ENCODE measurements at regions not wholly inside any gene's neighbourhood (a gene's known extent, or its start where the extent isn't known, plus 50 kb on each side); places are given as distances from the start of the nearest gene placed in this dataset.

GRCh38 chrX:34716302-34716701 lies 59.2 kb upstream of the TMEM47 start:
- H3K4me1 ChIP-seq (ENCODE audit: control extremely low read depth in 1 of 4, control insufficient read depth in 4 of 4, insufficient read depth in 4 of 4, low read length in 3 of 4), result no peaks in the 10 kb centered on the region
- no peak overlapping the region for H3K27ac ChIP-seq (ENCODE audit: insufficient read depth in 1 of 2, low read depth in 1 of 2, low read length in 2 of 2, poor library complexity in 1 of 2, severe bottlenecking in 2 of 2)
- CTCF ChIA-PET, result no interaction called here
- no peak for DNase-seq
- no peaks in the 10 kb centered on the region for H3K36me3 ChIP-seq (ENCODE audit: control insufficient read depth in 4 of 4, insufficient read depth in 4 of 4, low read length in 3 of 4)
- POLR2A ChIA-PET, result no interaction called here
- WGBS (ENCODE audit: insufficient coverage), result no CpG with 5 or more reads among the region's 3 CpGs
- H3K27me3 ChIP-seq (replicated peaks in 2 of 5; ENCODE audit: control insufficient read depth in 4 of 5, insufficient read depth in 5 of 5, low read length in 4 of 5), result peaks cover 0 to 2% (median 0%) of the 10 kb centered on the region in 5 experiments
- H3K4me3 ChIP-seq (ENCODE audit: control insufficient read depth in 1 of 7, extremely low read depth in 1 of 7, insufficient read depth in 4 of 7, low read depth in 2 of 7, low read length in 6 of 7), result no peak overlapping the region
- no peaks in the 10 kb centered on the region for H3K9me3 ChIP-seq (ENCODE audit: control extremely low read depth in 1 of 5, control insufficient read depth in 4 of 5, insufficient read depth in 2 of 5, low read depth in 1 of 5, low read length in 4 of 5)

GRCh38 chrX:34734383-34734782 lies 77.3 kb upstream of the TMEM47 start:
- Histone ChIP-seq H3K4me1 (ENCODE audit: control extremely low read depth in 1 of 4, control insufficient read depth in 4 of 4, insufficient read depth in 4 of 4, low read length in 3 of 4) (no peaks in the 10 kb centered on the region), H3K27ac (ENCODE audit: insufficient read depth in 1 of 2, low read depth in 1 of 2, low read length in 2 of 2, poor library complexity in 1 of 2, severe bottlenecking in 2 of 2) (no peak overlapping the region), H3K36me3 (ENCODE audit: control insufficient read depth in 4 of 4, insufficient read depth in 4 of 4, low read length in 3 of 4) (no peaks in the 10 kb centered on the region), H3K4me3 (ENCODE audit: control insufficient read depth in 1 of 7, extremely low read depth in 1 of 7, insufficient read depth in 4 of 7, low read depth in 2 of 7, low read length in 6 of 7) (no peak overlapping the region), H3K9me3 (ENCODE audit: control extremely low read depth in 1 of 5, control insufficient read depth in 4 of 5, insufficient read depth in 2 of 5, low read depth in 1 of 5, low read length in 4 of 5) (no peaks in the 10 kb centered on the region), H3K27me3 (replicated peaks in 2 of 5; ENCODE audit: control insufficient read depth in 4 of 5, insufficient read depth in 5 of 5, low read length in 4 of 5) (no peaks in the 10 kb centered on the region)
- 86% methylated on average over 1 of the region's 1 CpG for WGBS (ENCODE audit: insufficient coverage)
- CTCF ChIA-PET, result no interaction called here
- DNase-seq, result no peak
- POLR2A ChIA-PET, result no interaction called here

GRCh38 chrX:34744521-34744920 lies 87.4 kb upstream of the TMEM47 start:
- 56% methylated on average over 2 of the region's 4 CpGs for WGBS (ENCODE audit: insufficient coverage)
- POLR2A ChIA-PET, result no interaction called here

GRCh38 chrX:34749896-34750295 lies 92.8 kb upstream of the TMEM47 start:
- Histone ChIP-seq H3K27me3 (replicated peaks in 2 of 5; ENCODE audit: control insufficient read depth in 4 of 5, insufficient read depth in 5 of 5, low read length in 4 of 5) (no peaks in the 10 kb centered on the region), H3K36me3 (ENCODE audit: control insufficient read depth in 4 of 4, insufficient read depth in 4 of 4, low read length in 3 of 4) (no peaks in the 10 kb centered on the region), H3K4me3 (ENCODE audit: control insufficient read depth in 1 of 7, extremely low read depth in 1 of 7, insufficient read depth in 4 of 7, low read depth in 2 of 7, low read length in 6 of 7) (no peak overlapping the region), H3K4me1 (ENCODE audit: control extremely low read depth in 1 of 4, control insufficient read depth in 4 of 4, insufficient read depth in 4 of 4, low read length in 3 of 4) (no peaks in the 10 kb centered on the region), H3K27ac (ENCODE audit: insufficient read depth in 1 of 2, low read depth in 1 of 2, low read length in 2 of 2, poor library complexity in 1 of 2, severe bottlenecking in 2 of 2) (no peak overlapping the region), H3K9me3 (ENCODE audit: control extremely low read depth in 1 of 5, control insufficient read depth in 4 of 5, insufficient read depth in 2 of 5, low read depth in 1 of 5, low read length in 4 of 5) (no peaks in the 10 kb centered on the region)
- 67% methylated on average over 1 of the region's 5 CpGs for WGBS (ENCODE audit: insufficient coverage)
- DNase-seq, result no peak
- POLR2A ChIA-PET, result no interaction called here
- CTCF ChIA-PET, result no interaction called here

More at GRCh38 chrX:34744521-34744920, 87.4 kb upstream of the TMEM47 start:
- no peak for DNase-seq
- CTCF ChIA-PET, result no interaction called here
- no peaks in the 10 kb centered on the region for H3K4me1 ChIP-seq (ENCODE audit: control extremely low read depth in 1 of 4, control insufficient read depth in 4 of 4, insufficient read depth in 4 of 4, low read length in 3 of 4)
- no peaks in the 10 kb centered on the region for H3K27me3 ChIP-seq (replicated peaks in 2 of 5; ENCODE audit: control insufficient read depth in 4 of 5, insufficient read depth in 5 of 5, low read length in 4 of 5)
- no peaks in the 10 kb centered on the region for H3K9me3 ChIP-seq (ENCODE audit: control extremely low read depth in 1 of 5, control insufficient read depth in 4 of 5, insufficient read depth in 2 of 5, low read depth in 1 of 5, low read length in 4 of 5)
- no peak overlapping the region for H3K27ac ChIP-seq (ENCODE audit: insufficient read depth in 1 of 2, low read depth in 1 of 2, low read length in 2 of 2, poor library complexity in 1 of 2, severe bottlenecking in 2 of 2)
- no peak overlapping the region for H3K4me3 ChIP-seq (ENCODE audit: control insufficient read depth in 1 of 7, extremely low read depth in 1 of 7, insufficient read depth in 4 of 7, low read depth in 2 of 7, low read length in 6 of 7)
- no peaks in the 10 kb centered on the region for H3K36me3 ChIP-seq (ENCODE audit: control insufficient read depth in 4 of 4, insufficient read depth in 4 of 4, low read length in 3 of 4)

GRCh38 chrX:34764852-34765361 lies 107.8 kb upstream of the TMEM47 start:
- POLR2A ChIA-PET, result interaction anchor here (0.6 kb wide), 1 partner anchor 23 kb away, joined by 3 read pairs; no protein-coding TSS in a partner anchor
- no peak overlapping the region for H3K27ac ChIP-seq (ENCODE audit: insufficient read depth in 1 of 2, low read depth in 1 of 2, low read length in 2 of 2, poor library complexity in 1 of 2, severe bottlenecking in 2 of 2)
- no peaks in the 10 kb centered on the region for H3K27me3 ChIP-seq (replicated peaks in 2 of 5; ENCODE audit: control insufficient read depth in 4 of 5, insufficient read depth in 5 of 5, low read length in 4 of 5)
- DNase-seq, result no peak
- H3K4me3 ChIP-seq (ENCODE audit: control insufficient read depth in 1 of 7, extremely low read depth in 1 of 7, insufficient read depth in 4 of 7, low read depth in 2 of 7, low read length in 6 of 7), result no peak overlapping the region
- no peaks in the 10 kb centered on the region for H3K4me1 ChIP-seq (ENCODE audit: control extremely low read depth in 1 of 4, control insufficient read depth in 4 of 4, insufficient read depth in 4 of 4, low read length in 3 of 4)
- no peaks in the 10 kb centered on the region for H3K36me3 ChIP-seq (ENCODE audit: control insufficient read depth in 4 of 4, insufficient read depth in 4 of 4, low read length in 3 of 4)
- no peaks in the 10 kb centered on the region for H3K9me3 ChIP-seq (ENCODE audit: control extremely low read depth in 1 of 5, control insufficient read depth in 4 of 5, insufficient read depth in 2 of 5, low read depth in 1 of 5, low read length in 4 of 5)
- 53% methylated on average over 2 of the region's 2 CpGs for WGBS (ENCODE audit: insufficient coverage)
- CTCF ChIA-PET, result no interaction called here

- Histone ChIP-seq H3K4me1 (ENCODE audit: control extremely low read depth in 1 of 4, control insufficient read depth in 4 of 4, insufficient read depth in 4 of 4, low read length in 3 of 4) (no peaks in the 10 kb centered on the region), H3K9me3 (ENCODE audit: control extremely low read depth in 1 of 5, control insufficient read depth in 4 of 5, insufficient read depth in 2 of 5, low read depth in 1 of 5, low read length in 4 of 5) (no peaks in the 10 kb centered on the region), H3K36me3 (ENCODE audit: control insufficient read depth in 4 of 4, insufficient read depth in 4 of 4, low read length in 3 of 4) (no peaks in the 10 kb centered on the region), H3K4me3 (ENCODE audit: control insufficient read depth in 1 of 7, extremely low read depth in 1 of 7, insufficient read depth in 4 of 7, low read depth in 2 of 7, low read length in 6 of 7) (no peak overlapping the region), H3K27me3 (replicated peaks in 2 of 5; ENCODE audit: control insufficient read depth in 4 of 5, insufficient read depth in 5 of 5, low read length in 4 of 5) (no peaks in the 10 kb centered on the region), H3K27ac (ENCODE audit: insufficient read depth in 1 of 2, low read depth in 1 of 2, low read length in 2 of 2, poor library complexity in 1 of 2, severe bottlenecking in 2 of 2) (no peak overlapping the region)
- DNase-seq, result no peak
- ChIA-PET CTCF (no interaction called here), POLR2A (no interaction called here)
- WGBS (ENCODE audit: insufficient coverage), result no CpG with 5 or more reads among the region's 2 CpGs
These were observed 111.2 kb upstream of the TMEM47 start for GRCh38 chrX:34768290-34768689.

GRCh38 chrX:34770511-34770910 lies 113.4 kb upstream of the TMEM47 start:
- no CpG with 5 or more reads among the region's 1 CpG for WGBS (ENCODE audit: insufficient coverage)
- POLR2A ChIA-PET, result no interaction called here
- H3K36me3 ChIP-seq (ENCODE audit: control insufficient read depth in 4 of 4, insufficient read depth in 4 of 4, low read length in 3 of 4), result no peaks in the 10 kb centered on the region
- H3K27ac ChIP-seq (ENCODE audit: insufficient read depth in 1 of 2, low read depth in 1 of 2, low read length in 2 of 2, poor library complexity in 1 of 2, severe bottlenecking in 2 of 2), result no peak overlapping the region
- H3K27me3 ChIP-seq (replicated peaks in 2 of 5; ENCODE audit: control insufficient read depth in 4 of 5, insufficient read depth in 5 of 5, low read length in 4 of 5), result no peaks in the 10 kb centered on the region
- no peak overlapping the region for H3K4me3 ChIP-seq (ENCODE audit: control insufficient read depth in 1 of 7, extremely low read depth in 1 of 7, insufficient read depth in 4 of 7, low read depth in 2 of 7, low read length in 6 of 7)
- no peaks in the 10 kb centered on the region for H3K9me3 ChIP-seq (ENCODE audit: control extremely low read depth in 1 of 5, control insufficient read depth in 4 of 5, insufficient read depth in 2 of 5, low read depth in 1 of 5, low read length in 4 of 5)
- H3K4me1 ChIP-seq (ENCODE audit: control extremely low read depth in 1 of 4, control insufficient read depth in 4 of 4, insufficient read depth in 4 of 4, low read length in 3 of 4), result no peaks in the 10 kb centered on the region
- CTCF ChIA-PET, result no interaction called here
- DNase-seq, result no peak

Data from common myeloid progenitor, CD34-positive (primary cell).